ENCODE measurements at regions not wholly inside any gene's neighbourhood (a gene's known extent, or its start where the extent isn't known, plus 50 kb on each side); places are given as distances from the start of the nearest gene placed in this dataset.
"Not testable (repeated sequence)": the region's sequence is repeated elsewhere in the genome, so short reads cannot be mapped to it uniquely, and the experiment has no call there.

DNA sequence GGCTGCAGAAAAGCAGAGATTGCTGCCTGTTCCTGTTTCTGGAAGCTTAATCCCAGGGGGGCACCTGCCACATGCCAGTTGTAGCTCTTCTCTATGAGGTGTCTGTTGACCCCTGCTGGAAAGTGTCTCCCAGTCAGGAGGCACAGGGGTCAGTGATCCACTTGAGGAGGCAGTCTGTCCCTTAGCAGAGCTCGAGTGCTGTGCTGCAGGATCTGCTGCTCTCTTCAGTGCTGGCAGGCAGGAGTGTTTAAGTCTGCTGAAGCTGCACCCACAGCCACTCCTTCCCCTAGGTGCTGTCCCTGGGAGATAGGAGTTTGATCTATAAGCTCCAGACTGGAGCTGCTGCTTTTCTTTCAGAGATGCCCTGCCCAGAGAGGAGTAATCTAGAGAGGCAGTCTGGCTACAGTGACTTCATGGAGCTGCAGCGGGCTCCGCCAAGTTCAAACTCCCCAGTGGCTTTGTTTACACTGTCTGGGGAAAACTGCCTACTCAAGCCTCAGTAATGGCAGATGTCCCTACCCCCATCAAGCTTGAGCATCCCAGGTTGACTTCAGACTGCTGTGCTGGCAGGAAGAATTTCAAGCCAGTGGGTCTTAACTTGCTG is 57.6 kb upstream of the CROT start:
- DNase-seq = no peak

DNA sequence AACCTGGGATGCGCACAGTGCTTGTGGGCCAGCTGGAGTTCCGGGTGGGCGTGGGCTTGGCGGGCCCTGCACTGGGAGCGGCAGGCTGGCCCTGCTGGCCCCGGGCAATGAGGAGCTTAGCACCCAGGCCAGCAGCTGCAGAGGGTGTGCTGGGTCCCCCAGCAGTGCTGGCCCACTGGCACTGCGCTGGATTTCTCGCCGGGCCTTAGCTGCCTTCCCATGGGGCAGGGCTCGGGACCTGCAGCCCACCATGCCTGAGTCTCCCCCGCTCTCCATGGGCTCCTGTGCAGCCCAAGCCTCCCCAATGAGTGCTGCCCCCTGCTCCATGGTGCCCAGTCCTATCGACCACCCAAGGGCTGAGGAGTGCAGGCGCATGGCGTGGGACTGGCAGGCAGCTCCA is 56.7 kb upstream of the CROT start:
- DNase-seq = not testable (repeated sequence)

DNA sequence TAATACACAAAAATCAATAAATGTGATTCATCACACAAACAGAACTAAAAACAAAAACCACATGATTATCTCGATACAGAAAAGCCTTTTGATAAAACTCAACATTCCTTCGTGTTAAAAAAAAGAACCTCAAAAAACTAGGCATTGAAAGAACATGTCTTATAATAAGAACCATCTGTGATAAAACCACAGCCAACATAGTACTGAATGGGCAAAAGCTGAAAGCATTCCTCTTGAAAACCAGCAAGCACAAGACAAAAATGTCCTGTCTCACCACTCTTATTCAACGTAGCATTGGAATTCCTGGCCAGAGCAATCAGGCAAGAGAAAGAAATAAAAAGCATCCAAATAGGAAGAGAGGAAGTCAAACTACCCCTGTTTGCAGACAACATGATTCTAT is 49.9 kb upstream of the CROT start:
- DNase-seq = peak; percentile 63

Measured in fibroblast of skin of abdomen (primary cell).